ENCODE measurements at regions not wholly inside any gene's neighbourhood (a gene's known extent, or its start where the extent isn't known, plus 50 kb on each side); places are given as distances from the start of the nearest gene placed in this dataset.

DNA sequence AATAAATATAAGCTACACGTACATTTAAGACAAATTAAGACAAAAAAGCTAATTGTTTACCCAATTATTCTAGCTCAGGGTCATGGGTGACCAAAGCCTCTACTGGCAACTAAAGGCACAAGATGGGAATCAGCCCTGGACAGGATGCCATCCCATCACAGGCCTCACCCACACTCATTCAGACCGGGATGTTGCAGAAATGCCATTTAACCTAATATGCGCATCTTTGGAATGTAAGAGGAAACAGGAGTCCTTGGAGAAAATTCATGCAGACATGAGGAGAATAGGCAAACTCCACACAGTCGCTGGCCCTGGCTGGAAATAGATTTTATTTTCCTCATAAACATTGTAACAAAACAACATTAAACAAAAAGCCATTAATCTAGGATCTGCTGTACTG lies 2003.8 kb upstream of the CDH9 start:
- POLR2A ChIA-PET (ENCODE audit: low non-redundant PET), result no interaction called here
- CTCF ChIA-PET, result no interaction called here
- no peak for DNase-seq (ENCODE audit: low spot score)
- no peak overlapping the region for H3K27ac ChIP-seq
- TF ChIP-seq, protein P1, sequence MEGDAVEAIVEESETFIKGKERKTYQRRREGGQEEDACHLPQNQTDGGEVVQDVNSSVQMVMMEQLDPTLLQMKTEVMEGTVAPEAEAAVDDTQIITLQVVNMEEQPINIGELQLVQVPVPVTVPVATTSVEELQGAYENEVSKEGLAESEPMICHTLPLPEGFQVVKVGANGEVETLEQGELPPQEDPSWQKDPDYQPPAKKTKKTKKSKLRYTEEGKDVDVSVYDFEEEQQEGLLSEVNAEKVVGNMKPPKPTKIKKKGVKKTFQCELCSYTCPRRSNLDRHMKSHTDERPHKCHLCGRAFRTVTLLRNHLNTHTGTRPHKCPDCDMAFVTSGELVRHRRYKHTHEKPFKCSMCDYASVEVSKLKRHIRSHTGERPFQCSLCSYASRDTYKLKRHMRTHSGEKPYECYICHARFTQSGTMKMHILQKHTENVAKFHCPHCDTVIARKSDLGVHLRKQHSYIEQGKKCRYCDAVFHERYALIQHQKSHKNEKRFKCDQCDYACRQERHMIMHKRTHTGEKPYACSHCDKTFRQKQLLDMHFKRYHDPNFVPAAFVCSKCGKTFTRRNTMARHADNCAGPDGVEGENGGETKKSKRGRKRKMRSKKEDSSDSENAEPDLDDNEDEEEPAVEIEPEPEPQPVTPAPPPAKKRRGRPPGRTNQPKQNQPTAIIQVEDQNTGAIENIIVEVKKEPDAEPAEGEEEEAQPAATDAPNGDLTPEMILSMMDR (conservative IDR thresholded peaks at IDR 0.05; ENCODE audit: low read depth), result no peak

DNA sequence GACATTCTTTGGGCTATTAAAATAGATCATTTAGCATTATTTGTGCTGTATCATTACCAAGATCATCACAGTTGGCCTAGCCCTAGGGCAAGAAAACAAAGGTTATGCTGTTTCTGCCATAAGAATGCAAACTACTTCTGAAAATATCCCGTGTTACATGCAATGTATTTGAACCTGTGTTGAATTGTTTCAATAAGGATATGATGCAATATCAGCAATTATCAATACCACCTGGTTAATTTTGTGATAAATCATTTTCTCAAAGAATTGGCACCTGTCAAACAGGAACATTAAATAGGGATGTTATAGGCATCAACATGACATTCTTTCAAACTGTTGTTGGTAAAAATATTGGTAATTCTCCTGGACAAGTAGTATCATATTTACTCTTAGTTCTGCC lies 2002.0 kb upstream of the CDH9 start:
- TF ChIP-seq, protein P1 (conservative IDR thresholded peaks at IDR 0.05; ENCODE audit: low read depth), result no peak
- ChIA-PET CTCF (no interaction called here), POLR2A (ENCODE audit: low non-redundant PET) (no interaction called here)
- H3K27ac ChIP-seq, result no peak overlapping the region
- DNase-seq (ENCODE audit: low spot score), result no peak

DNA sequence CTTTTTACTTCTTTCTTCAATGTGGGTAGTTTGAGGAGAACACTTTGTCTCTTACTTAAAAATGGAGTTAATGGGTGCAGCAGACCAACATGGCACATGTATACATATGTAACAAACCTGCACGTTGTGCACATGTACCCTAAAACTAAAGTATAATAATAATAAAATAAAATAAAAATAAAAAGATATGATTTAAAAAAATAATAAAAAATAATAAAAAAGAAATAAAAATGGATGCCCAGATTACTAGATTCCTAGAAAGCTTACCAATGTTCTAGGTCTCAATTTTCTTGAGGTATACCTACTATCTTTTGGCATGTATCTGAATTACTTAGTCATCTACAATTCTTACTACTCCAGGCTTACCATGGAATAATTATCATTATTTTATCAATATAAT lies 2001.6 kb upstream of the CDH9 start:
- ChIA-PET CTCF (no interaction called here), POLR2A (ENCODE audit: low non-redundant PET) (no interaction called here)
- TF ChIP-seq, protein P1 (conservative IDR thresholded peaks at IDR 0.05; ENCODE audit: low read depth), result no peak
- H3K27ac ChIP-seq, result no peak overlapping the region
- no peak for DNase-seq (ENCODE audit: low spot score)

DNA sequence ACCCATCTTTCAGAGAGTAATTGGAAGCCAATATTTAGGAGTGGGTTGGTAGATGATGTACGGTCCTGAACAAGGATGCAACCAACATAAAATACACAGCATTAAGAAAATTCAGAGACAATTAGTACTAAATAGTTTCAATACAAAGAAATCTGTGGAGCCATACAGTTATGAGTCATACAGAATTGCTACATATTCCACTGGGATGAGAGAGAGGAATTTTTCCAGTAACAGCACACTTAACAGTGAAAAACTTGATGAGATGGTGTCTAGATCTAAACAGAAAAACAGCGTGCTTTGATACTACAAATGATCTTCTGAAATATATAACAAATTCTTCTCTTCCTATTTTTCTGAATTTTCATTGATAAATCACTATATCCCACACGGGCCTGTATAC lies 1999.3 kb upstream of the CDH9 start:
- DNase-seq (ENCODE audit: low spot score), result peak; percentile 38
- CTCF ChIA-PET, result interaction anchor here (0.7 kb wide), 1 partner anchor 54 kb away, joined by 4 read pairs; no protein-coding TSS in a partner anchor
- H3K27ac ChIP-seq, result no peak overlapping the region
- TF ChIP-seq, protein P1 (conservative IDR thresholded peaks at IDR 0.05; ENCODE audit: low read depth), result no peak
- POLR2A ChIA-PET (ENCODE audit: low non-redundant PET), result no interaction called here

DNA sequence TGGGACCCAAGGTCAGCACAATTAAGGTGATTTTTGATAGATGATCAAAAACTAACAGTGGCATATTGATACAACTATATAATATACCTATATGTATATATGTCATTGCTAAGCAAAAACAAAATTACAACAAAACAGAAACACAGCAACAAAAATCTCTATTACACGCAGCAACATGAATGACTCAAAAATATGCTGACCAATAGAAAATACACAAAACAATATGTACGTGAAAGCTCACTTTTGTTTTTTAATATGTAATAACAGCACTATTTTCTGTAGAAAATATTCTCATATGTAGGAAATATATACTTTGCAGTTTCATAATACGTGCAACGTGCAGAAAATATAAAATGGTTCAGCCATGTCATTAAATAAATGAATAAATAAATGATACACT lies 1985.7 kb upstream of the CDH9 start:
- ChIA-PET CTCF (no interaction called here), POLR2A (ENCODE audit: low non-redundant PET) (no interaction called here)
- DNase-seq (ENCODE audit: low spot score), result no peak
- no peak overlapping the region for H3K27ac ChIP-seq
- TF ChIP-seq, protein P1 (conservative IDR thresholded peaks at IDR 0.05; ENCODE audit: low read depth), result no peak

DNA sequence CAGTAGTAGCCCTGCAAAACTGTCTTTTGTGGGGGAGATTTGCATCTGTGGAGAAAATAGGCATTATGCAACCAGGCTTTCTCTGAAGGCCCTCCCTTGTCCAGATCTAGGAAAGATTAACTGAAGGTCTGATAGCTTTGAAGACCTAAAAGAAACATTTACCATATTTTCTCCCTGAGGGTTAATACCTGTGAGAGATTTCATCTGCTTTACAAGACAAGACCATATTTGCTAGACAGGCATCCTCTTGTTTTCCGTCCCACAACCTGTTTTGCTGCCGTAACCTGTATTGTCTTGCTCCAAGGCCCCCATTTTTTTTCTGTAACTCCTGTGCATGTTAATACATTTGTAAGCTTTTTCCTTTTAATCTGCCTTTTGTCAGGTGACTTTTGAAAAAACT lies 1985.2 kb upstream of the CDH9 start:
- DNase-seq (ENCODE audit: low spot score), result no peak
- POLR2A ChIA-PET (ENCODE audit: low non-redundant PET), result no interaction called here
- no peak overlapping the region for H3K27ac ChIP-seq
- CTCF ChIA-PET, result no interaction called here
- TF ChIP-seq, protein P1 (conservative IDR thresholded peaks at IDR 0.05; ENCODE audit: low read depth), result no peak

DNA sequence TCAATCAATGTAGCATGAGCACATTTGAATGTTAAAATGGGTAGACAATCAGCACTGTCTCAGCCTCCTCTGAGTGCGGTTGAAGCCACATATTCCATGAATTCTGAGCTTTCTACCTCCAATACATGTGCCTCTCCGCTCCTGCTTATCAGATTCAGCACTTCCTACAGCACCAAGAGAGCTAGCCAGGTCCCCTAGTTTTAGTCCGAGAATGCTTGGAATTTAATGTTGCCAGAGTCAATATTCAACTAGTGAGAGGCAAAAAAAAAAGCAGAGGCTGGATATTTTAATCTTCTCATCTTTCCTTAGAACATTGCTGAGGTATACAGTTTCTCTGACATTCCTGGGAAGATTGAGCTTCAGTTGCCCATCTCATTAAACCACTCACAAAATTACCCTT lies 1979.1 kb upstream of the CDH9 start:
- DNase-seq (ENCODE audit: low spot score), result no peak
- POLR2A ChIA-PET (ENCODE audit: low non-redundant PET), result no interaction called here
- TF ChIP-seq, protein P1 (conservative IDR thresholded peaks at IDR 0.05; ENCODE audit: low read depth), result no peak
- no peak overlapping the region for H3K27ac ChIP-seq
- CTCF ChIA-PET, result no interaction called here
